ENCODE measurements at regions not wholly inside any gene's neighbourhood (a gene's known extent, or its start where the extent isn't known, plus 50 kb on each side); places are given as distances from the start of the nearest gene placed in this dataset.

DNA sequence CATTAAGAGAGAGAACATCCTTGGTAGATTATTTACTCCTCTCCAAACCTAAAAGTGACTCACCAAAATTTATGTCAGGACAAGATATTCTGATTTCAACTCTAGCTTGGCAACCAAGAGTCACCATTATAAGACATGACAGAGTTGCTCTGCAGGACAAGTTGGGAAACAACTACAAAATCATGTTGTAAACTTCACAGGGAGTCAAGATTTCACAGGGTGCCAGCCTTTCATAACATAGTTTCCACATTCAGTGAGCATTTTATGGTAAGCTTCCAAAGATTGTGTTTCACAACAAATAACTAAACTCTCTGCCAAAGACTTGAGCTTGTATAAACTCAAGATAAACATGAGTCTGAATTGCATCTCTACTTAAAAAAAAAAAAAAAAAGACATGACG is 121.0 kb upstream of the DIAPH2 start:
- no peak overlapping the region for H3K4me3 Mint-ChIP-seq (ENCODE audit: low read depth, unreplicated experiment)
- intact Hi-C loops (cut with micrococcal nuclease; ENCODE audit: unreplicated experiment): no loop called here
- TF ChIP-seq CTCF (IDR thresholded peaks at IDR 0.05; ENCODE audit: unreplicated experiment): no peak
- no TSS peak for BruUV-seq (replicated peaks)
- H3K4me1 Mint-ChIP-seq (ENCODE audit: low read depth, unreplicated experiment): no peaks in the 10 kb centered on the region
- no peaks in the 10 kb centered on the region for H3K27me3 Mint-ChIP-seq (ENCODE audit: unreplicated experiment)
- no peak overlapping the region for H3K27ac Mint-ChIP-seq (ENCODE audit: unreplicated experiment)
- no peaks in the 10 kb centered on the region for H3K36me3 Mint-ChIP-seq (ENCODE audit: insufficient read depth, unreplicated experiment)
- CTCF ChIA-PET: interaction anchor here (0.6 kb wide), 1 partner anchor 675 kb away, joined by 3 read pairs; no protein-coding TSS in a partner anchor
- no peak for DNase-seq
- no peaks in the 10 kb centered on the region for H3K9me3 Mint-ChIP-seq (ENCODE audit: low read depth, unreplicated experiment)

DNA sequence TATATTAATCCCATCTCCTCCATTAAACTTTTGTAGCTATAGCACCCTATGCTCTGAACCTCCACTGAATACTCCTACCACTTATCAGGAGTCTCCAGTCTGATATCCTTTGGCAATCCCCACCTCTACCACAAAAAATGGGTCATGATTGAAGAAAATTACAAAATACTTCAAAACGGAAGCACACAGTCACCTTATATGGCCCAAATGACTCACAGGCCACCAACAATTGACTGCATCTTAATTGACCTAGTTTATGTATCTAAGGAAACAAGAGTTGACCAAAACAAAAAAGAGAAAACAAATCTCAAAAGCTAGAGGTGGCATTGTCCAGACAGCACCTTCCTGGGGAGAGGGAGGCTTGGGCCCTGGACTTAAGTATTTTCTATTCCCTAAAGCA is 120.0 kb upstream of the DIAPH2 start:
- no peak for DNase-seq

DNA sequence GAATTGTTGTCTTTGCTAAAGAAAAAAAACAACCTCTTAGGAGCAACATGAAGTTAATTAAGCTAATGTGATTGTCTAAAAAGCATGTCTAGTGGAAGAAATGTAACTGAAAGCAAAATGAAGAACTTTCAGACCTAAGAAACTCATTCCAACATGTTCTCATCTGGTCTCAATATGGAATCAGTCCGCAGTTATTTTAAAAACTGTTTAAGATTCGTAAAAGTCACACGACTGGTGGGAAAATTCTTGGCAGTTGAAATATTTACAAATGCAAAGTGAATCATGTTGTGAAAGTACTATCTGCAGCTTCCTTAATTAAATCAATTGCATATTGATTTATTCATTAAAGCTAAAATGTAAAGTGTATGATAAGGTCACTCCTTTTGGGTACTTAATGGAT is 117.8 kb upstream of the DIAPH2 start:
- Mint-ChIP-seq H3K4me3 (ENCODE audit: low read depth, unreplicated experiment) (no peak overlapping the region), H3K27me3 (ENCODE audit: unreplicated experiment) (no peaks in the 10 kb centered on the region), H3K9me3 (ENCODE audit: low read depth, unreplicated experiment) (no peaks in the 10 kb centered on the region), H3K36me3 (ENCODE audit: insufficient read depth, unreplicated experiment) (no peaks in the 10 kb centered on the region), H3K4me1 (ENCODE audit: low read depth, unreplicated experiment) (no peaks in the 10 kb centered on the region), H3K27ac (ENCODE audit: unreplicated experiment) (no peak overlapping the region)
- intact Hi-C loops (cut with micrococcal nuclease; ENCODE audit: unreplicated experiment): no loop called here
- no TSS peak for BruUV-seq (replicated peaks)
- CTCF ChIA-PET: no interaction called here
- DNase-seq: no peak
- TF ChIP-seq CTCF (IDR thresholded peaks at IDR 0.05; ENCODE audit: unreplicated experiment): no peak

More for the DNA sequence above, 120.0 kb upstream of the DIAPH2 start:
- TF ChIP-seq CTCF (IDR thresholded peaks at IDR 0.05; ENCODE audit: unreplicated experiment): no peak
- no TSS peak for BruUV-seq (replicated peaks)
- H3K4me3 Mint-ChIP-seq (ENCODE audit: low read depth, unreplicated experiment): no peak overlapping the region
- no peak overlapping the region for H3K27ac Mint-ChIP-seq (ENCODE audit: unreplicated experiment)
- no peaks in the 10 kb centered on the region for H3K9me3 Mint-ChIP-seq (ENCODE audit: low read depth, unreplicated experiment)
- no peaks in the 10 kb centered on the region for H3K27me3 Mint-ChIP-seq (ENCODE audit: unreplicated experiment)
- no peaks in the 10 kb centered on the region for H3K4me1 Mint-ChIP-seq (ENCODE audit: low read depth, unreplicated experiment)
- no peaks in the 10 kb centered on the region for H3K36me3 Mint-ChIP-seq (ENCODE audit: insufficient read depth, unreplicated experiment)
- intact Hi-C loops (cut with micrococcal nuclease; ENCODE audit: unreplicated experiment): no loop called here
- CTCF ChIA-PET: no interaction called here

DNA sequence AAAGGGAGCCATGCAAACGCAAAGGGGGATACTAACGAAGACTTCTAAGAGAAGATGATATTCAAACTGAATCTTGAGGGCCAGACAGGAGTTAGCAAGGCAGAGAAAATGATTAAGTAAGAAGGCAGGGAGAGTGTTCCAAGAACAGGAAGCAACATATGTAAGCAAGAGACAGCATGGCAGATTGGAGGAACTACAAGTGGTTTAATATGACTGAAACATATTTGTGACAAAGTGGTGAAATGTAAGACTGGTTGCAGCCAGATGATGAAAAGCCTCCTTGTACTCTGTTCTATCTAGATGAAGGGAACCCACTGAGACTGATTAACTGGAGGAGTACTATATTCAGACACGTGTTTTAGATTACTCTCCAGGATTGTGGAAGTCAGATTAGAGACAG is 116.6 kb upstream of the DIAPH2 start:
- CTCF ChIA-PET: no interaction called here
- Mint-ChIP-seq H3K27me3 (ENCODE audit: unreplicated experiment) (no peaks in the 10 kb centered on the region), H3K27ac (ENCODE audit: unreplicated experiment) (no peak overlapping the region), H3K9me3 (ENCODE audit: low read depth, unreplicated experiment) (no peaks in the 10 kb centered on the region), H3K4me1 (ENCODE audit: low read depth, unreplicated experiment) (no peaks in the 10 kb centered on the region), H3K36me3 (ENCODE audit: insufficient read depth, unreplicated experiment) (no peaks in the 10 kb centered on the region), H3K4me3 (ENCODE audit: low read depth, unreplicated experiment) (no peak overlapping the region)
- intact Hi-C loops (cut with micrococcal nuclease; ENCODE audit: unreplicated experiment): no loop called here
- no peak for TF ChIP-seq CTCF (IDR thresholded peaks at IDR 0.05; ENCODE audit: unreplicated experiment)
- DNase-seq: no peak
- no TSS peak for BruUV-seq (replicated peaks)

DNA sequence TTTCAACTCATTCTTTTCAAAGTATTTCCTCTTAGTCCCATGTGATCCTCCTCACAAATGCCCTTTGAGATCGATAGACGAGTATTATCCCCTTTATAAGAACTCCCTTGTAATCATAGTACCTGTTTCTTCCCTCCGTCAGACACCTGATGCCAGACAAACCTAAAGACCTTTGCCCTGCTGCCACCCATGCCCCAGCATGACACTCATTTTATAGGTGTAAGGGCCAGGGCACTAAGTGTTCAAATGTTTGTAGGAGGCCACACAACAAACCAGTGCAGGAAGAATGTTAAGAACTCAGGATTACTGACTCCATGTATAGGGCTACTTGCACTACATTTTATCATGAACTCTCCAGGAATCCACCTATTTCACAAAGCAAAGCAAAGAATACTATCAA is 115.6 kb upstream of the DIAPH2 start:
- BruUV-seq (replicated peaks): no TSS peak
- intact Hi-C loops (cut with micrococcal nuclease; ENCODE audit: unreplicated experiment): no loop called here
- Mint-ChIP-seq H3K4me3 (ENCODE audit: low read depth, unreplicated experiment) (no peak overlapping the region), H3K27me3 (ENCODE audit: unreplicated experiment) (no peaks in the 10 kb centered on the region), H3K27ac (ENCODE audit: unreplicated experiment) (no peak overlapping the region), H3K4me1 (ENCODE audit: low read depth, unreplicated experiment) (no peaks in the 10 kb centered on the region), H3K9me3 (ENCODE audit: low read depth, unreplicated experiment) (no peaks in the 10 kb centered on the region), H3K36me3 (ENCODE audit: insufficient read depth, unreplicated experiment) (no peaks in the 10 kb centered on the region)
- no peak for TF ChIP-seq CTCF (IDR thresholded peaks at IDR 0.05; ENCODE audit: unreplicated experiment)
- DNase-seq: no peak
- CTCF ChIA-PET: no interaction called here
